ENCODE measurements at regions not wholly inside any gene's neighbourhood (a gene's known extent, or its start where the extent isn't known, plus 50 kb on each side); places are given as distances from the start of the nearest gene placed in this dataset.

- TF ChIP-seq POLR2A (IDR thresholded peaks at IDR 0.05; ENCODE audit: low read depth, low read length) (no peak), TAF1 (IDR thresholded peaks at IDR 0.05; ENCODE audit: low read depth, low read length) (no peak), POLR2AphosphoS5 (IDR thresholded peaks at IDR 0.05; ENCODE audit: low read depth, low read length) (no peak), SPI1 (IDR thresholded peaks at IDR 0.05; ENCODE audit: low read depth, low read length) (no peak), POU2F2 (IDR thresholded peaks at IDR 0.05; ENCODE audit: low read depth, low read length) (no peak), PAX5 (IDR thresholded peaks at IDR 0.05; ENCODE audit: insufficient read depth, low read length, severe bottlenecking) (no peak)
Observed at GRCh38 chrX:13511241-13511943, 58.0 kb upstream of the EGFL6 start.
